22Rv1 (cell line): ENCODE measurements at regions not wholly inside any gene's neighbourhood (a gene's known extent, or its start where the extent isn't known, plus 50 kb on each side); places are given as distances from the start of the nearest gene placed in this dataset.
"Not testable (repeated sequence)": the region's sequence is repeated elsewhere in the genome, so short reads cannot be mapped to it uniquely, and the experiment has no call there.

Source experiments
- CTCF ChIP-seq: fragments of 450-650 bp; IDR thresholded peaks from 2 replicates; pipeline ENCODE4 v1.5.1; 2017; ENCODE audit warnings: mild to moderate bottlenecking
- ZFX ChIP-seq: fragments of 450-650 bp; IDR thresholded peaks from 2 replicates; pipeline ENCODE4 v1.6.1; 2017; ENCODE audit warnings: antibody characterized with exemption, borderline replicate concordance

GRCh38 chr7:82499546-82499945 is 56.0 kb upstream of the CACNA2D1 start:
- TF ChIP-seq CTCF, ZFX: not testable (repeated sequence)
